ENCODE measurements at regions not wholly inside any gene's neighbourhood (a gene's known extent, or its start where the extent isn't known, plus 50 kb on each side); places are given as distances from the start of the nearest gene placed in this dataset.
A peak's percentile ranks its signal among the peaks of the same experiment; 100 is the strongest.
"Not testable (repeated sequence)": the region's sequence is repeated elsewhere in the genome, so short reads cannot be mapped to it uniquely, and the experiment has no call there.

GRCh38 chr1:148371551-148371994 is 111.5 kb downstream of the PPIAL4G start:
- in situ Hi-C loops (cut with MboI; ENCODE audit: low pct_unique_long_range_greater_than_20kb, low sequenced_read_pairs, unreplicated experiment): not testable (repeated sequence)
- TF ChIP-seq CTCF (IDR thresholded peaks at IDR 0.05; ENCODE audit: extremely low read depth, insufficient read depth, missing control alignments): peak; percentile 74
- DNase-seq (ENCODE audit: low spot score): peak; percentile 76

GRCh38 chr1:148370661-148371060 is 112.4 kb downstream of the PPIAL4G start:
- DNase-seq (ENCODE audit: low spot score); in situ Hi-C loops (cut with MboI; ENCODE audit: low pct_unique_long_range_greater_than_20kb, low sequenced_read_pairs, unreplicated experiment): not testable (repeated sequence)

GRCh38 chr1:148367596-148367995 is 115.5 kb downstream of the PPIAL4G start:
- TF ChIP-seq CTCF (IDR thresholded peaks at IDR 0.05; ENCODE audit: extremely low read depth, insufficient read depth, missing control alignments): no peak
- no peak for DNase-seq (ENCODE audit: low spot score)
- in situ Hi-C loops (cut with MboI; ENCODE audit: low pct_unique_long_range_greater_than_20kb, low sequenced_read_pairs, unreplicated experiment): no loop called here

GRCh38 chr1:148366136-148366753 is 116.9 kb downstream of the PPIAL4G start:
- in situ Hi-C loops (cut with MboI; ENCODE audit: low pct_unique_long_range_greater_than_20kb, low sequenced_read_pairs, unreplicated experiment); DNase-seq (ENCODE audit: low spot score): not testable (repeated sequence)

- DNase-seq (ENCODE audit: low spot score); in situ Hi-C loops (cut with MboI; ENCODE audit: low pct_unique_long_range_greater_than_20kb, low sequenced_read_pairs, unreplicated experiment): not testable (repeated sequence)
These were observed 118.0 kb downstream of the PPIAL4G start for GRCh38 chr1:148365151-148365550.

- in situ Hi-C loops (cut with MboI; ENCODE audit: low pct_unique_long_range_greater_than_20kb, low sequenced_read_pairs, unreplicated experiment); DNase-seq (ENCODE audit: low spot score): not testable (repeated sequence)
These were observed 119.1 kb downstream of the PPIAL4G start for GRCh38 chr1:148363979-148364378.

- in situ Hi-C loops (cut with MboI; ENCODE audit: low pct_unique_long_range_greater_than_20kb, low sequenced_read_pairs, unreplicated experiment): no loop called here
- no peak for TF ChIP-seq CTCF (IDR thresholded peaks at IDR 0.05; ENCODE audit: extremely low read depth, insufficient read depth, missing control alignments)
- DNase-seq (ENCODE audit: low spot score): no peak
These were observed 119.7 kb downstream of the PPIAL4G start for GRCh38 chr1:148363439-148363810.

- DNase-seq (ENCODE audit: low spot score): no peak
- no peak for TF ChIP-seq CTCF (IDR thresholded peaks at IDR 0.05; ENCODE audit: extremely low read depth, insufficient read depth, missing control alignments)
- in situ Hi-C loops (cut with MboI; ENCODE audit: low pct_unique_long_range_greater_than_20kb, low sequenced_read_pairs, unreplicated experiment): no loop called here
These were observed 120.3 kb downstream of the PPIAL4G start for GRCh38 chr1:148362626-148363438.

Measured in GM13977 (cell line).